B cell (primary cell): ENCODE measurements at regions not wholly inside any gene's neighbourhood (a gene's known extent, or its start where the extent isn't known, plus 50 kb on each side); places are given as distances from the start of the nearest gene placed in this dataset.

ENCODE experiments used
- CTCF ChIP-seq: fragments of 200-600 bp; IDR thresholded peaks from one replicate; pipeline ENCODE4 v1.8.0; 2022; ENCODE audit warnings: antibody characterized with exemption, mild to moderate bottlenecking
- EZH2 ChIP-seq: IDR thresholded peaks from 2 replicates; pipeline ENCODE4 v1.6.1; 2012; ENCODE audit warnings: borderline replicate concordance, low read depth, mild to moderate bottlenecking, moderate library complexity, low read length; ENCODE audit not compliant: insufficient read depth, poor library complexity, severe bottlenecking

GRCh38 chrX:63488546-63489373, 137.6 kb upstream of the SPIN4 start:
- TF ChIP-seq CTCF (no peak), EZH2 (no peak)
